ENCODE measurements at regions not wholly inside any gene's neighbourhood (a gene's known extent, or its start where the extent isn't known, plus 50 kb on each side); places are given as distances from the start of the nearest gene placed in this dataset.

DNA sequence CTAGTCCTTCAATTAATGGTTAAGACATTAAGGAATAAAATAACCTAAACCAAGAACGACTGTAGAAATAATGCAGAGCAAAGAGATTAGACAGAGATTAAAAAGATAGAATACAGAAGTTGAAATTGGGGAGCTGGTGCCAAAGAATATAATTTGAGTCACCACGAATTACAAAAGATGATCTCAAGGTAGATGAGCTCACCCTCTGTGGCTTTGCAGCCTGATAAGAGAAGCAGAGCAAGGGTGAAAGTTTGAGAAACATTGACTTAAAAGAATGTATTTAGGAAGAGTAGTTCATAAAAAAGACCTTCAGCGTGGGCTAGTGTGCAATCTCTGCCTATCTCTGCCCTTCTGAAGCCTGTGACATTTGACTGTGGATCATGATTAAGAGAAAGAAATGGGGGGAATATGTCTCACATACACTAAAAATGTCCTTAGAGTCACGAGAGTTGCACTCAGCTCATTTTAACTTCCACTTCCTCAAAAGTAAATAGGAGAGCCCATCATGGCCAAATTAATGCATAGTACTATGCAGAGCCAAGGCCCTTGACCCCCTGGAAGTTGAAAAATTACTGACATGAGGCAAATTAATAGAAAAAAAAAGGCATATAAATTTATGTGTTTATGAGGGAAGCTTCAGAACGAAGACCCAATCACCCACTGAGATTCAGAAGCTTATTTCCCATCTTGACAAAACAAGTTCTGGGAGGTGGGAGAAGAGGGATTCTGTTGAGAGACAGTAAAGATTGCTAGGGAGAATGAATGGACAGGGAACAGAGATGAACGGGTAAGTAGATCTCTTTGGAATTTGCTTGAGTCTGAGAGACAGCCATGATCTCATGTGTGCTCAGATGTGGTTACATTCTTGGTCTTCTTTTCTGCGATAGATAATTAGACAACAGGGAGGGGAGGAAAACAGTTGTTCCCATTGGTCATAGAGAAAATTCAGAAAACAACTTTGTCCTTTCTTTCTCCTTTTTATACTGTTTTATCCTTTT lies 395.4 kb upstream of the LRRC7 start:
- Histone ChIP-seq H3K27ac (ENCODE audit: low read depth in 1 of 2, low read length in 1 of 2) (no peak overlapping the region), H3K4me1 (ENCODE audit: control insufficient read depth in 5 of 5, insufficient read depth in 5 of 5, low read length in 5 of 5) (no peaks in the 10 kb centered on the region), H3K36me3 (ENCODE audit: control insufficient read depth in 4 of 4, insufficient read depth in 4 of 4, low read length in 4 of 4) (no peaks in the 10 kb centered on the region), H3K9me3 (ENCODE audit: control insufficient read depth in 4 of 4, insufficient read depth in 3 of 4, low read length in 3 of 4) (peaks cover 0 to 2% (median 1%) of the 10 kb centered on the region in 4 donors), H3K27me3 (ENCODE audit: control insufficient read depth in 3 of 3, insufficient read depth in 3 of 3, low read length in 2 of 3) (no peaks in the 10 kb centered on the region), H3K9ac (ENCODE audit: insufficient read depth in 1 of 2, low read length in 2 of 2) (no peak overlapping the region), H3K4me3 (no peak overlapping the region)
- 72 to 74% methylated on average over 7 of the region's 7 CpGs for WGBS, 2 donors
- DNase-seq (no peak), ATAC-seq (ENCODE audit: insufficient read depth, low FRiP score) (no peak)
- TF ChIP-seq, protein P1, sequence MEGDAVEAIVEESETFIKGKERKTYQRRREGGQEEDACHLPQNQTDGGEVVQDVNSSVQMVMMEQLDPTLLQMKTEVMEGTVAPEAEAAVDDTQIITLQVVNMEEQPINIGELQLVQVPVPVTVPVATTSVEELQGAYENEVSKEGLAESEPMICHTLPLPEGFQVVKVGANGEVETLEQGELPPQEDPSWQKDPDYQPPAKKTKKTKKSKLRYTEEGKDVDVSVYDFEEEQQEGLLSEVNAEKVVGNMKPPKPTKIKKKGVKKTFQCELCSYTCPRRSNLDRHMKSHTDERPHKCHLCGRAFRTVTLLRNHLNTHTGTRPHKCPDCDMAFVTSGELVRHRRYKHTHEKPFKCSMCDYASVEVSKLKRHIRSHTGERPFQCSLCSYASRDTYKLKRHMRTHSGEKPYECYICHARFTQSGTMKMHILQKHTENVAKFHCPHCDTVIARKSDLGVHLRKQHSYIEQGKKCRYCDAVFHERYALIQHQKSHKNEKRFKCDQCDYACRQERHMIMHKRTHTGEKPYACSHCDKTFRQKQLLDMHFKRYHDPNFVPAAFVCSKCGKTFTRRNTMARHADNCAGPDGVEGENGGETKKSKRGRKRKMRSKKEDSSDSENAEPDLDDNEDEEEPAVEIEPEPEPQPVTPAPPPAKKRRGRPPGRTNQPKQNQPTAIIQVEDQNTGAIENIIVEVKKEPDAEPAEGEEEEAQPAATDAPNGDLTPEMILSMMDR (IDR thresholded peaks at IDR 0.05; ENCODE audit: control extremely low read depth, extremely low read depth): no peak

DNA sequence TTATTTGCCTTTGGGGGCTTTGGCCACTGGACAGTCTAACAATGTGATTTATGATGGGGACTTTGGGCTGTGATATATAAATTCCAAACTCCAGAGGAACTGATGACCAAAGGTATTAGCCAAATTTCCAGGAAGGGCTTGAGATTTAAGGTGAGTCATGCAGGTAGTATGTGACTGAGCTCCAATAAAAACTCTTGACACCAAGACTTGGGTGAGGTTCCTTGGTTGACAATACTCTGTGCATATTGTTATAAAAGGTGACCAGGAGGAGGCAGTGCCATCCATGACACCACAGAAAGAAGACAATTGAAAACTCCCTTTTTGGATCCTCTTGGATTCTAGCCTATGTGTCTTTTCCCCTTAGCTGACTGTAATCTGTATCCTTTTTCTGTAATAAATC lies 392.7 kb upstream of the LRRC7 start:
- H3K9me3 ChIP-seq (ENCODE audit: control insufficient read depth in 4 of 4, insufficient read depth in 3 of 4, low read length in 3 of 4): peaks cover 0 to 2% (median under 1%) of the 10 kb centered on the region in 4 donors
- H3K9ac ChIP-seq (ENCODE audit: insufficient read depth in 1 of 2, low read length in 2 of 2): no peak overlapping the region
- ATAC-seq (ENCODE audit: insufficient read depth, low FRiP score) (no peak), DNase-seq (no peak)
- H3K27ac ChIP-seq (ENCODE audit: low read depth in 1 of 2, low read length in 1 of 2): no peak overlapping the region
- H3K4me3 ChIP-seq: no peak overlapping the region
- TF ChIP-seq, protein P1 (IDR thresholded peaks at IDR 0.05; ENCODE audit: control extremely low read depth, extremely low read depth): no peak
- no peaks in the 10 kb centered on the region for H3K4me1 ChIP-seq (ENCODE audit: control insufficient read depth in 5 of 5, insufficient read depth in 5 of 5, low read length in 5 of 5)
- no peaks in the 10 kb centered on the region for H3K36me3 ChIP-seq (ENCODE audit: control insufficient read depth in 4 of 4, insufficient read depth in 4 of 4, low read length in 4 of 4)
- H3K27me3 ChIP-seq (ENCODE audit: control insufficient read depth in 3 of 3, insufficient read depth in 3 of 3, low read length in 2 of 3): no peaks in the 10 kb centered on the region

DNA sequence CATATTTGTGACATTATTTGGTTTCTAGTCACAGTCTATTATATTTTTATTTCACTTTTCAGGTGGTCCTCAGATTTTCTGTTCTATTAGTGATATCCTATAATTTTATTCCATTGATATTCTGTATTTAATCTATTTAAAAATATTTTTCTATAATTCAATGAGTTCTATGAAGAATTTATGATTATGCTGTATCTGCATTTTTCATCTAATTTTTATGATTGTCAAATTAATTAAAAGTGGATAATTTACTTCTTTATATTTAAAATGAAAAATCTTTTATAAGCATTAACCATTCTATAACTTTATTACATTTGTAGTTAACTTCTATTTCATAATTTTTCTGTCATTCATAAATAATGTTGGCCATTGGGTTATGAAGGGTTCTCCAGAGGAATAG lies 387.4 kb upstream of the LRRC7 start:
- no peak overlapping the region for H3K27ac ChIP-seq (ENCODE audit: low read depth in 1 of 2, low read length in 1 of 2)
- no peaks in the 10 kb centered on the region for H3K4me1 ChIP-seq (ENCODE audit: control insufficient read depth in 5 of 5, insufficient read depth in 5 of 5, low read length in 5 of 5)
- TF ChIP-seq, protein P1 (IDR thresholded peaks at IDR 0.05; ENCODE audit: control extremely low read depth, extremely low read depth): no peak
- no peaks in the 10 kb centered on the region for H3K27me3 ChIP-seq (ENCODE audit: control insufficient read depth in 3 of 3, insufficient read depth in 3 of 3, low read length in 2 of 3)
- H3K9ac ChIP-seq (ENCODE audit: insufficient read depth in 1 of 2, low read length in 2 of 2): no peak overlapping the region
- DNase-seq (no peak), ATAC-seq (ENCODE audit: insufficient read depth, low FRiP score) (no peak)
- H3K9me3 ChIP-seq (ENCODE audit: control insufficient read depth in 4 of 4, insufficient read depth in 3 of 4, low read length in 3 of 4): no peaks in the 10 kb centered on the region
- H3K36me3 ChIP-seq (ENCODE audit: control insufficient read depth in 4 of 4, insufficient read depth in 4 of 4, low read length in 4 of 4): no peaks in the 10 kb centered on the region
- no peak overlapping the region for H3K4me3 ChIP-seq
